IPS DF 6.9 (cell line): ENCODE measurements at regions not wholly inside any gene's neighbourhood (a gene's known extent, or its start where the extent isn't known, plus 50 kb on each side); places are given as distances from the start of the nearest gene placed in this dataset.

Experiments
- DNase-seq: peaks from one replicate; pipeline ENCODE4 v3.0.0-alpha.2; 2013; ENCODE audit warnings: low read depth, low spot score
- H3K27ac ChIP-seq: one replicate; pipeline ENCODE4 v1.5.1; 2013; ENCODE audit warnings: low read length, control low read depth
- H3K27me3 ChIP-seq: 2 replicates; pipeline ENCODE4 v1.6.1; 2013; ENCODE audit warnings: mild to moderate bottlenecking, low read length; ENCODE audit not compliant: control insufficient read depth, insufficient read depth
- H3K36me3 ChIP-seq: 2 replicates; pipeline ENCODE4 v1.6.1; 2013; ENCODE audit warnings: low read length; ENCODE audit not compliant: control insufficient read depth, insufficient read depth
- H3K4me1 ChIP-seq: 2 replicates; pipeline ENCODE4 v1.6.1; 2013; ENCODE audit warnings: low read length; ENCODE audit not compliant: control insufficient read depth, insufficient read depth
- H3K4me3 ChIP-seq: 2 replicates; pipeline ENCODE4 v1.5.1; 2013; ENCODE audit warnings: mild to moderate bottlenecking, low read length
- H3K9me3 ChIP-seq: 2 replicates; pipeline ENCODE4 v1.6.1; 2013; ENCODE audit warnings: low read length, inconsistent platforms; ENCODE audit not compliant: control insufficient read depth, insufficient read depth
- WGBS: extraction: QIAGEN DNeasy Blood & Tissue Kit; methylation state at CpG from one replicate; pipeline ENCODE4 v1.1.7; 2013; ENCODE audit warnings: mixed read lengths, missing lambda C conversion rate; ENCODE audit not compliant: insufficient read length, insufficient coverage; 5-methylcytosine and 5-hydroxymethylcytosine counted together

GRCh38 chr9:107737610-107737986 lies 248.0 kb upstream of the KLF4 start:
- no peak for DNase-seq
- Histone ChIP-seq H3K4me3 (no peak overlapping the region), H3K4me1 (no peaks in the 10 kb centered on the region), H3K9me3 (no peaks in the 10 kb centered on the region), H3K27me3 (no peaks in the 10 kb centered on the region), H3K36me3 (no peaks in the 10 kb centered on the region), H3K27ac (no peak overlapping the region)
- no CpG with 5 or more reads among the region's 5 CpGs for WGBS

GRCh38 chr9:107735821-107736220 lies 246.3 kb upstream of the KLF4 start:
- H3K4me1 ChIP-seq, result no peaks in the 10 kb centered on the region
- DNase-seq, result no peak
- H3K4me3 ChIP-seq, result no peak overlapping the region
- no peak overlapping the region for H3K27ac ChIP-seq
- H3K27me3 ChIP-seq, result no peaks in the 10 kb centered on the region
- WGBS, result no CpG with 5 or more reads among the region's 1 CpG
- no peaks in the 10 kb centered on the region for H3K9me3 ChIP-seq
- no peaks in the 10 kb centered on the region for H3K36me3 ChIP-seq

DNA sequence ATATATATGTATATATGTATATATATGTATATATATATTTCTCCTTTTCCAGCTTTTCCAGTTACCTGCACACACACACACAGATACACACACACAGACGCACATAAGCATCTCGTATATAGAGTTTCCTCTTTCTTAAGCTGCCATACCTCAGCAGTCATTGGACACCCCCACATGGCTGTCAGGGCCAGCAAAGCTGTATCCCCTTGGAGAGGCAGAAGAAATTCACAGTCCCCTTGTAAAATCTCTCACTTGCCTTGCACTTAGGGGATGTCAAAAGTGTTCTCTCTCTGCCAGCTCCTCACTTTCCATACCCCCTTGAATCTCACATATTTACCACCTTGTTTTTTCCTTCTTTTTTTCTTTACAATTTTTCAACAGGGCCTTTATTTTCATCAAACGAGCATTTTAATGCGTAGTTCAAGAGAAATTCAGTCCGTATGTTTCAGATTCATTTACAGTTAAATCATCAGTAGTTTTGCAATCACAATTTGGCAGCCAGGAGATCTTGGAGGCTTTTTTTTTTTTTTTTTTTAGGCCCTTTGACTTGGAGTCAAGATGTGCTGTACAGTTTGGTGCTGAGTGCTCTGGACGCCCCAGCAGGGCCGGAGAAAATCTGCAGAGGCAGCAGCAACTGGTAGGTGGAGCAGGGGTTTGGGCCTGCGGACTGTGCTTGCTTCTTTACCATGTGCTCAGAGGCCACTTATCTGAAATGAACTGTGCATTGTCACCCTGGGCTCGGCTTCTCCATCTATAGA lies 244.9 kb upstream of the KLF4 start:
- H3K36me3 ChIP-seq, result no peaks in the 10 kb centered on the region
- H3K27me3 ChIP-seq, result no peaks in the 10 kb centered on the region
- no peaks in the 10 kb centered on the region for H3K4me1 ChIP-seq
- no peak overlapping the region for H3K27ac ChIP-seq
- no CpG with 5 or more reads among the region's 9 CpGs for WGBS
- H3K4me3 ChIP-seq, result no peak overlapping the region
- H3K9me3 ChIP-seq, result no peaks in the 10 kb centered on the region
- no peak for DNase-seq

- Histone ChIP-seq H3K9me3 (no peaks in the 10 kb centered on the region), H3K4me3 (no peak overlapping the region), H3K36me3 (no peaks in the 10 kb centered on the region), H3K27me3 (no peaks in the 10 kb centered on the region), H3K27ac (no peak overlapping the region), H3K4me1 (no peaks in the 10 kb centered on the region)
- DNase-seq, result no peak
- WGBS, result no CpG with 5 or more reads among the region's 5 CpGs
Observed at GRCh38 chr9:107733523-107733894, 243.9 kb upstream of the KLF4 start.

GRCh38 chr9:107732781-107733522 lies 243.4 kb upstream of the KLF4 start:
- H3K4me3 ChIP-seq, result no peak overlapping the region
- no peak for DNase-seq
- H3K9me3 ChIP-seq, result no peaks in the 10 kb centered on the region
- H3K27me3 ChIP-seq, result no peaks in the 10 kb centered on the region
- H3K4me1 ChIP-seq, result no peaks in the 10 kb centered on the region
- no peak overlapping the region for H3K27ac ChIP-seq
- no CpG with 5 or more reads among the region's 8 CpGs for WGBS
- no peaks in the 10 kb centered on the region for H3K36me3 ChIP-seq

GRCh38 chr9:107731115-107731762 lies 241.7 kb upstream of the KLF4 start:
- no peaks in the 10 kb centered on the region for H3K27me3 ChIP-seq
- no CpG with 5 or more reads among the region's 6 CpGs for WGBS
- H3K9me3 ChIP-seq, result no peaks in the 10 kb centered on the region
- DNase-seq, result no peak
- H3K36me3 ChIP-seq, result no peaks in the 10 kb centered on the region
- no peak overlapping the region for H3K27ac ChIP-seq
- no peak overlapping the region for H3K4me3 ChIP-seq
- no peaks in the 10 kb centered on the region for H3K4me1 ChIP-seq

DNA sequence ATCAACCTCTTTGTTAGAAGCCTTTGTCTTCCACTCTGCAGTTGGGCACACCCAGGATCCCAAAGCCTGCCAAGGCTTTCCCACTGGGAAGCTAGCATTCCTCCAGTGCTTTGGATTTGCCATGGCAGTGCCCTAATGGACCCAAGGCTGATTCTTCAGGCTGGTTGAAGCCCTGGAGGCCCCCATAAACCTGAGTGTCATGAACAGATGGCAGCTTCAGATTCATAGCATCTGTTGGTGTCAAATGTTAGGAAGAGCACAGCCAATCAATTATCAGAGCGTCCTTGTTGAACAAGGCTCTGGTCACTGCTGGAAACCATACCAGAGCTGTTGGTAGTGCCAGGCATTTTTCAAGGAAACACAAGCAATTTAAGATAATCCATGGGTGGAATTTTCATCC lies 241.1 kb upstream of the KLF4 start:
- Histone ChIP-seq H3K4me3 (no peak overlapping the region), H3K27me3 (no peaks in the 10 kb centered on the region), H3K4me1 (no peaks in the 10 kb centered on the region), H3K36me3 (no peaks in the 10 kb centered on the region), H3K9me3 (no peaks in the 10 kb centered on the region), H3K27ac (no peak overlapping the region)
- no peak for DNase-seq
- WGBS, result no CpG with 5 or more reads among the region's 1 CpG

GRCh38 chr9:107727086-107727780 lies 237.7 kb upstream of the KLF4 start:
- Histone ChIP-seq H3K36me3 (no peaks in the 10 kb centered on the region), H3K27ac (no peak overlapping the region), H3K9me3 (no peaks in the 10 kb centered on the region), H3K27me3 (no peaks in the 10 kb centered on the region), H3K4me1 (no peaks in the 10 kb centered on the region), H3K4me3 (no peak overlapping the region)
- no peak for DNase-seq
- WGBS, result 95% methylated on average over 1 of the region's 5 CpGs

DNA sequence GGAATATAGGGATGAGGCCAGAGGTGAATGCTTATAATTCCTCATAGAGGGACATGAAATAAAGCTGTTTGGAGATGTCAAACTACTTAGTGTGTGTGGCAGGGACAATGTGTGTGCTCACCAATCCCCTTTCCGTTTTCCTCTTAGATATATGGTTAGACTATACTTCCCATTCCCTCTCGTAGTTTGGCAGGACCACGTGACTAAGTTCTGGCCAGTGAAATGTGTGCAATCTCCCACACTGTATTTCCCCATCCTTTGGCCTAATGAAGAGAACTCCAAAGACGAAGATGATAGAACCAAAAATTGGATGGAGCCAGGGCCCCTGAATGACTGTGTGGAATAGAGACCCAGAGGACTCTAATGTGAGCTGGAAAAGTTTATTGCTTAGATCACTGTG lies 233.4 kb upstream of the KLF4 start:
- H3K36me3 ChIP-seq, result no peaks in the 10 kb centered on the region
- DNase-seq, result no peak
- no CpG with 5 or more reads among the region's 4 CpGs for WGBS
- H3K9me3 ChIP-seq, result no peaks in the 10 kb centered on the region
- H3K4me3 ChIP-seq, result no peak overlapping the region
- no peak overlapping the region for H3K27ac ChIP-seq
- no peaks in the 10 kb centered on the region for H3K4me1 ChIP-seq
- H3K27me3 ChIP-seq, result no peaks in the 10 kb centered on the region

DNA sequence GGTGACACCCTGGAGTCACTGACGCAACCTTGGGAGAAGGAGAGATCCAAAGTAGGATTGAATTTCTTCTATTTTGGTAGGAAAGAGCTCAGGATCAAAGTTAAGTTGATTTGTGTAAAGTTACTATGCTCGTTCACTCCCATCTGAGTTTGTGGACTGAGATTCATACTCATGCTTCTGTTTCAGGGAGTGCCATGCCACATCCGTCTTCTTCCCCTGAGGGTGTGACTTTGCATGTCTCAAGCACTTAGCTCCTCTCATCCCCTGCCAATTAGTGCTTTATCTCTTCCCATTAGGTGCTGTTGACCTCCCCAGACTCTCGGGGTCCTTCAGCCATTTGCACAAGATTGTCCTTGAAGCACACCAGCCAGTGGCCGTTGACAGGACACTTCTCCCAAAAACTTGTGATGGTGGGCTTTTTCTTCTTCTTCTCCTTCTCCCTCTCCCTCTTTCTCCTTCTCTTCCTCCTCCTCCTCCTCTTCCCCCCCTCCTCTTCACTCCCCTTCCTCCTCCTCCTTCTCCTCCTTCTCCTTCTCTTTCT lies 232.2 kb upstream of the KLF4 start:
- H3K4me1 ChIP-seq, result no peaks in the 10 kb centered on the region
- DNase-seq, result no peak
- no peak overlapping the region for H3K4me3 ChIP-seq
- no peaks in the 10 kb centered on the region for H3K36me3 ChIP-seq
- WGBS, result no CpG with 5 or more reads among the region's 5 CpGs
- H3K9me3 ChIP-seq, result no peaks in the 10 kb centered on the region
- H3K27ac ChIP-seq, result no peak overlapping the region
- H3K27me3 ChIP-seq, result no peaks in the 10 kb centered on the region
